ENCODE measurements at regions not wholly inside any gene's neighbourhood (a gene's known extent, or its start where the extent isn't known, plus 50 kb on each side); places are given as distances from the start of the nearest gene placed in this dataset.

DNA sequence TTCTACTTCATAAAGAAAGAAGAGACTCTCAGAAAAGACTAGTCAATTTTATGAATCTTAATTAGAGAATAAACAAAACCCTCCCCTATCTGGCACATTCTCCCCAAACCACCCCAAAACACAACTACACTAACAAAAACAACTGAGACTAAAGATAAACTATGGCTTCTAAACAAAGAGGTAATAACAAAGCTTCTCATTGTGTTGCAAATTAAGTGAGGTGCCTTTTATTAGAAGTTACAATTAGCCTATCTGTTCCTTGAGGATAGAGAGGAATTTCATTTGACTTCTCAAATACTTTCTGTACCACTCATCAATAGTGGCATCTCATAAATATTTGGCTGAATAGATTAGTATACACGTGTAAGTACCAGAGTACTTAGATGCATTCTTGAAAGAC, 1196.2 kb downstream of the PCDH9 start:
- no peak for TF ChIP-seq POLR2AphosphoS5 (IDR thresholded peaks at IDR 0.05)
- TF ChIP-seq, protein P1, sequence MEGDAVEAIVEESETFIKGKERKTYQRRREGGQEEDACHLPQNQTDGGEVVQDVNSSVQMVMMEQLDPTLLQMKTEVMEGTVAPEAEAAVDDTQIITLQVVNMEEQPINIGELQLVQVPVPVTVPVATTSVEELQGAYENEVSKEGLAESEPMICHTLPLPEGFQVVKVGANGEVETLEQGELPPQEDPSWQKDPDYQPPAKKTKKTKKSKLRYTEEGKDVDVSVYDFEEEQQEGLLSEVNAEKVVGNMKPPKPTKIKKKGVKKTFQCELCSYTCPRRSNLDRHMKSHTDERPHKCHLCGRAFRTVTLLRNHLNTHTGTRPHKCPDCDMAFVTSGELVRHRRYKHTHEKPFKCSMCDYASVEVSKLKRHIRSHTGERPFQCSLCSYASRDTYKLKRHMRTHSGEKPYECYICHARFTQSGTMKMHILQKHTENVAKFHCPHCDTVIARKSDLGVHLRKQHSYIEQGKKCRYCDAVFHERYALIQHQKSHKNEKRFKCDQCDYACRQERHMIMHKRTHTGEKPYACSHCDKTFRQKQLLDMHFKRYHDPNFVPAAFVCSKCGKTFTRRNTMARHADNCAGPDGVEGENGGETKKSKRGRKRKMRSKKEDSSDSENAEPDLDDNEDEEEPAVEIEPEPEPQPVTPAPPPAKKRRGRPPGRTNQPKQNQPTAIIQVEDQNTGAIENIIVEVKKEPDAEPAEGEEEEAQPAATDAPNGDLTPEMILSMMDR (IDR thresholded peaks at IDR 0.05) = no peak
- TF ChIP-seq POLR2A (IDR thresholded peaks at IDR 0.05) = no peak
- no peak for TF ChIP-seq EP300 (IDR thresholded peaks at IDR 0.05)

All from gastroesophageal sphincter (tissue), 3 donors.